OCI-LY3 (cell line): ENCODE measurements at regions not wholly inside any gene's neighbourhood (a gene's known extent, or its start where the extent isn't known, plus 50 kb on each side); places are given as distances from the start of the nearest gene placed in this dataset.

Experiments
- H2AFZ ChIP-seq: fragments of 200-600, 300-600 bp; shearing (Covaris generic); 2 replicates; pipeline ENCODE4 v1.6.0; 2014; ENCODE audit warnings: antibody characterized with exemption, low read depth, low read length
- H3K27ac ChIP-seq: fragments of 200-600, 300-600 bp; sonication (generic); 2 replicates; pipeline ENCODE4 v1.5.1; 2014; ENCODE audit warnings: mild to moderate bottlenecking, low read length, moderate library complexity, mixed read lengths
- H3K27me3 ChIP-seq: fragments of 200-600, 300-600 bp; sonication (generic); 2 replicates; pipeline ENCODE4 v1.6.1; 2014; ENCODE audit warnings: low read depth, low read length, mixed read lengths
- H3K36me3 ChIP-seq: fragments of 200-600, 300-600 bp; sonication (generic); replicated peaks from 2 replicates; pipeline ENCODE3; 2014; ENCODE audit warnings: low read depth, low read length, mixed read lengths
- H3K4me1 ChIP-seq: fragments of 300-600, 200-600 bp; sonication (generic); 2 replicates; pipeline ENCODE4 v1.6.1; 2014; ENCODE audit warnings: low read length, mixed read lengths
- H3K4me2 ChIP-seq: fragments of 200-600, 300-600 bp; sonication (generic); 2 replicates; pipeline ENCODE4 v1.6.1; 2014; ENCODE audit warnings: low read length, mixed read lengths
- H3K4me3 ChIP-seq: fragments of 300-600, 200-600 bp; sonication (generic); 2 replicates; pipeline ENCODE4 v1.5.1; 2014; ENCODE audit warnings: antibody characterized with exemption, mild to moderate bottlenecking, low read length, moderate library complexity
- H3K79me2 ChIP-seq: fragments of 300-600, 200-600 bp; shearing (Covaris generic); 2 replicates; pipeline ENCODE4 v1.6.1; 2014; ENCODE audit warnings: mild to moderate bottlenecking, low read length, mixed read lengths
- H3K9ac ChIP-seq: fragments of 300-600, 200-600 bp; shearing (Covaris generic); 2 replicates; pipeline ENCODE4 v1.6.0; 2014; ENCODE audit warnings: mild to moderate bottlenecking, low read length, moderate library complexity
- H3K9me3 ChIP-seq: fragments of 200-600, 300-600 bp; shearing (Covaris generic); 2 replicates; pipeline ENCODE4 v1.6.1; 2014; ENCODE audit warnings: low read length, mixed read lengths; ENCODE audit not compliant: insufficient read depth
- H4K20me1 ChIP-seq: fragments of 200-600, 300-600 bp; sonication (generic); 2 replicates; pipeline ENCODE4 v1.6.1; 2016; ENCODE audit warnings: low read length, mixed read lengths; ENCODE audit not compliant: insufficient read depth
- EZH2phosphoT487 ChIP-seq: fragments of 200-600 bp; shearing (Covaris generic); IDR thresholded peaks from 2 replicates; pipeline ENCODE4 v1.6.1; 2018; ENCODE audit warnings: antibody characterized with exemption, mixed run types, low read depth
- TF ChIP-seq, protein P1 (sequence below): fragments of 200-600, 300-600 bp; sonication (generic); IDR thresholded peaks from 2 replicates; pipeline ENCODE4 v1.5.1; 2014; ENCODE audit warnings: antibody characterized with exemption, low read length, low read depth

DNA sequence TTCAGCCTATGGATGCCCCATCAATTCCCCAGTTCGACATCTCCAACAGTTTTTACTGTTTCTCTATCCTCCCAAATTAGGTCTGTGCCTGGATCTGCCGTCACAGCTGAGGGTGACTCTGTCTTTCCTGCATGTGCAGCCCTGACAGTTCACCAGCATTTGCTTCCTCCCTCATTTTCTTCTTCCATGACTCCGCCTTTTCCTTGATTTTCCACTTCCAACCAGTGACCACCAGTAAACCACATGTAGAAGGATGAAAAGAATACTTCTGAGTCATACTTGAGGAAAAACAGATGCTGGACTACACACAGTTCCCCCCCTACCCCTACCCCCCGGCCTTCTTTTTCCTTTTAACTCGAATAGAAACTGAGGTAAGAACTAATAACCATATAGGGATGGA lies 311.8 kb upstream of the POM121L12 start:
- no peak overlapping the region for H3K27ac ChIP-seq
- peaks cover 11% of the 10 kb centered on the region for H3K36me3 ChIP-seq
- peaks cover 6% of the 10 kb centered on the region; the same call in 1 of the 2 replicates for H3K4me1 ChIP-seq
- H3K27me3 ChIP-seq: no peaks in the 10 kb centered on the region
- no peak overlapping the region for H3K4me3 ChIP-seq
- no peaks in the 10 kb centered on the region for H4K20me1 ChIP-seq
- H3K79me2 ChIP-seq: no peaks in the 10 kb centered on the region
- H3K9ac ChIP-seq: no peak overlapping the region
- H3K4me2 ChIP-seq: no peak overlapping the region
- peaks cover 15% of the 10 kb centered on the region; the same call in 1 of the 2 replicates for H3K9me3 ChIP-seq
- TF ChIP-seq, protein P1, sequence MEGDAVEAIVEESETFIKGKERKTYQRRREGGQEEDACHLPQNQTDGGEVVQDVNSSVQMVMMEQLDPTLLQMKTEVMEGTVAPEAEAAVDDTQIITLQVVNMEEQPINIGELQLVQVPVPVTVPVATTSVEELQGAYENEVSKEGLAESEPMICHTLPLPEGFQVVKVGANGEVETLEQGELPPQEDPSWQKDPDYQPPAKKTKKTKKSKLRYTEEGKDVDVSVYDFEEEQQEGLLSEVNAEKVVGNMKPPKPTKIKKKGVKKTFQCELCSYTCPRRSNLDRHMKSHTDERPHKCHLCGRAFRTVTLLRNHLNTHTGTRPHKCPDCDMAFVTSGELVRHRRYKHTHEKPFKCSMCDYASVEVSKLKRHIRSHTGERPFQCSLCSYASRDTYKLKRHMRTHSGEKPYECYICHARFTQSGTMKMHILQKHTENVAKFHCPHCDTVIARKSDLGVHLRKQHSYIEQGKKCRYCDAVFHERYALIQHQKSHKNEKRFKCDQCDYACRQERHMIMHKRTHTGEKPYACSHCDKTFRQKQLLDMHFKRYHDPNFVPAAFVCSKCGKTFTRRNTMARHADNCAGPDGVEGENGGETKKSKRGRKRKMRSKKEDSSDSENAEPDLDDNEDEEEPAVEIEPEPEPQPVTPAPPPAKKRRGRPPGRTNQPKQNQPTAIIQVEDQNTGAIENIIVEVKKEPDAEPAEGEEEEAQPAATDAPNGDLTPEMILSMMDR: no peak
- H2AFZ ChIP-seq: no peak overlapping the region

DNA sequence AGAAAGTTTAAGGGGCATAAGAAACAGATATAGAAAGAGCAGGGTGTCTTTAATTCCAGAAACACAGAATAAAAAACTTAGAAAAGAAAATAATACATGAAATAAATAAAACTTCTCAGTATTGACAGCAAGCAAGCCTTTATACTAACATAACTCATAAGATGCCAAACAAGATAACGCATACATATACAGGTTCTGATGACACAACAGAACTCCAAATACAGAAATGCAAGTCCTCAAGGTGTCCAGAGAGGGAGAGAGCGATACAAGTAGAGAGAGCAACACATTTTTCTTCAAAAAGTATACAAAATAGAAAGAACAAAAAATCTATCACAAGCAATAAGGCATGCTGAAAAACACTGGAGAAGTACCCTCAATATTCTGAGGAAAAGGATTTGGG lies 314.6 kb upstream of the POM121L12 start:
- H3K79me2 ChIP-seq: no peaks in the 10 kb centered on the region

DNA sequence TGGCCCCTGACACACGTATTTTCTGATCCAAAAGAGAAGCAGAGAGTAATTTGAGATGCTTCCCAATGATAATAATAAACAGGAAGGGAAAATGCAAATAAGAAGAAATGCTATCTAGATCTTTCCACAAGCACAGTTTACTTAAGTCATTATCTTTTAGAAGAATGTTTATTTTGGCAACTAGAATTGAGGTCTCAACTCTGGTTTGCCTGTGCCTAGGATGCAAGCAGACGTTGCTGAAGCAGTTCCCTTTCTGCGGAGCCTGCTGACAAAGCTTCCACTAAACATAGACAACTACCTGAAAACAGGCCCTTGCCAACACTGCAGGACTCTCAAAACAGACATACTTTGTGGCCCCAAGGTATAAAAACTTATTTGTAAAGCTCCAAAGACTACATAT lies 315.8 kb upstream of the POM121L12 start:
- H3K4me1 ChIP-seq: peaks cover 2% of the 10 kb centered on the region; the same call in 1 of the 2 replicates
- no peaks in the 10 kb centered on the region for H4K20me1 ChIP-seq
- no peak for TF ChIP-seq EZH2phosphoT487
- TF ChIP-seq, protein P1: no peak
- H3K9me3 ChIP-seq: no peaks in the 10 kb centered on the region
- no peaks in the 10 kb centered on the region for H3K27me3 ChIP-seq
- no peak overlapping the region for H3K9ac ChIP-seq
- H3K4me3 ChIP-seq: no peak overlapping the region
- no peak overlapping the region for H2AFZ ChIP-seq
- peaks cover 3% of the 10 kb centered on the region for H3K36me3 ChIP-seq
- no peak overlapping the region for H3K4me2 ChIP-seq
- H3K79me2 ChIP-seq: no peaks in the 10 kb centered on the region
- H3K27ac ChIP-seq: no peak overlapping the region

More for the DNA sequence above, 314.6 kb upstream of the POM121L12 start:
- Histone ChIP-seq H2AFZ (no peak overlapping the region), H3K9me3 (peaks cover 10% of the 10 kb centered on the region; the same call in 1 of the 2 replicates), H3K36me3 (peaks cover 11% of the 10 kb centered on the region), H4K20me1 (no peaks in the 10 kb centered on the region), H3K4me1 (peaks cover 6% of the 10 kb centered on the region; the same call in 1 of the 2 replicates), H3K4me2 (no peak overlapping the region), H3K9ac (no peak overlapping the region), H3K27ac (no peak overlapping the region), H3K4me3 (no peak overlapping the region), H3K27me3 (no peaks in the 10 kb centered on the region)
- no peak for TF ChIP-seq EZH2phosphoT487
- TF ChIP-seq, protein P1: no peak

- H2AFZ ChIP-seq: no peak overlapping the region
- H3K9ac ChIP-seq: no peak overlapping the region
- H3K4me3 ChIP-seq: no peak overlapping the region
- peaks cover 24% of the 10 kb centered on the region for H3K9me3 ChIP-seq
- no peak overlapping the region for H3K4me2 ChIP-seq
- H3K36me3 ChIP-seq: peaks cover 33% of the 10 kb centered on the region
- no peak overlapping the region for H3K27ac ChIP-seq
- TF ChIP-seq EZH2phosphoT487: no peak
- TF ChIP-seq, protein P1: no peak
- no peaks in the 10 kb centered on the region for H3K27me3 ChIP-seq
- H4K20me1 ChIP-seq: no peaks in the 10 kb centered on the region
- no peaks in the 10 kb centered on the region for H3K79me2 ChIP-seq
- peaks cover 8% of the 10 kb centered on the region for H3K4me1 ChIP-seq
These were observed 319.7 kb upstream of the POM121L12 start for GRCh38 chr7:52715701-52716100.
